Cerebellar cortex (tissue), 1 donor: ENCODE measurements at regions not wholly inside any gene's neighbourhood (a gene's known extent, or its start where the extent isn't known, plus 50 kb on each side); places are given as distances from the start of the nearest gene placed in this dataset.

Experiments used
- DNase-seq: peaks from one replicate; pipeline ENCODE4 v3.0.0-alpha.2; 2015; ENCODE audit warnings: low spot score

GRCh38 chr22:47446821-47447810, 684.7 kb downstream of the TBC1D22A start:
- no peak for DNase-seq

GRCh38 chr22:47446331-47446730, 683.9 kb downstream of the TBC1D22A start:
- no peak for DNase-seq

DNA sequence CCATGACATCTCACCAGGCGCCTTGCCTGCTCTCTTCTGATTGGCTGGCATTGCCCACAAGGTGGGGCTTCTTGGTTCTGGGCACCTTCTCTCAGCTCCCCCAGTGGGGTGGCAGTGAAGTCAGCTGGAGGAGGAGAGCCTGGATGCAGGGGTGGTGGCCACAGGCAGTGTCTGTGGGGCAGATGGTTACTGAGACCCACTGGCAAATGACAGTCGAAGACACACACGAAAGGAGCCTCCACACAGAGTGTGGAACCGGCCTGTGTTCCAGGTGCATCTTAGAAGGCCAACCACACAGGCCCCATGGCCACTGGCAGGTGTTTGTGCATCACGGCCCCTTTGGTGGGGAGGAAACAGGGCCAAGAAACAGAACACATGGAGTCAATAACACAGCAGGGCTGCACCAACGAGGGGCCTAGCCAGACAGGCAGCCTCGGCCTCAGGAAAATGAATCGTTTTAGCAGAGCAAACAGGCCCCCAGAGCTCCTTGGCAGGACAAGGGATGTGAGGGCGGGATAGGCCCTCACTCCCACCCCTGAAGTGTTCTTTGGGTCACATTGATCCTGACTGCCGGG, 683.4 kb downstream of the TBC1D22A start:
- no peak for DNase-seq

DNA sequence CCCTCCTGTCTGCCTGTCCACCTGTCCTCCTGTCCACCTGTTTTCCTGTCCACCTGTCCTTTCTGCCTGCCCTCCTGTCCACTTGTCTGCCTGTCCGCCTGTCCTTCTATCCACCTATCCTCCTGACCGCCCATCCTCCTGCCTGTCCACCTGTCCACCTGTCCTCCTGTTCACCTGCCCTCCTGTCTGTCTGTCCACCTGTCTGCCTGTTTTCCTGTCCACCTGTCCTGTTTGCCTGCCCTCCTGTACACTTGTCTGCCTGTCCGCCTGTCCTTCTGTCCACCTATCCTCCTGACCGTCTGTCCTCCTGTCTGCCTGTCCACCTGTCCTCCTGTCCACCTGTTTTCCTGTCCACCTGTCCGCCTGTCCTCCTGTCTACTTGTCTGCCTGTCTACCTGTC, 682.8 kb downstream of the TBC1D22A start:
- DNase-seq = no peak

- no peak for DNase-seq
Measured at GRCh38 chr22:47444746-47445065, 682.3 kb downstream of the TBC1D22A start.

DNA sequence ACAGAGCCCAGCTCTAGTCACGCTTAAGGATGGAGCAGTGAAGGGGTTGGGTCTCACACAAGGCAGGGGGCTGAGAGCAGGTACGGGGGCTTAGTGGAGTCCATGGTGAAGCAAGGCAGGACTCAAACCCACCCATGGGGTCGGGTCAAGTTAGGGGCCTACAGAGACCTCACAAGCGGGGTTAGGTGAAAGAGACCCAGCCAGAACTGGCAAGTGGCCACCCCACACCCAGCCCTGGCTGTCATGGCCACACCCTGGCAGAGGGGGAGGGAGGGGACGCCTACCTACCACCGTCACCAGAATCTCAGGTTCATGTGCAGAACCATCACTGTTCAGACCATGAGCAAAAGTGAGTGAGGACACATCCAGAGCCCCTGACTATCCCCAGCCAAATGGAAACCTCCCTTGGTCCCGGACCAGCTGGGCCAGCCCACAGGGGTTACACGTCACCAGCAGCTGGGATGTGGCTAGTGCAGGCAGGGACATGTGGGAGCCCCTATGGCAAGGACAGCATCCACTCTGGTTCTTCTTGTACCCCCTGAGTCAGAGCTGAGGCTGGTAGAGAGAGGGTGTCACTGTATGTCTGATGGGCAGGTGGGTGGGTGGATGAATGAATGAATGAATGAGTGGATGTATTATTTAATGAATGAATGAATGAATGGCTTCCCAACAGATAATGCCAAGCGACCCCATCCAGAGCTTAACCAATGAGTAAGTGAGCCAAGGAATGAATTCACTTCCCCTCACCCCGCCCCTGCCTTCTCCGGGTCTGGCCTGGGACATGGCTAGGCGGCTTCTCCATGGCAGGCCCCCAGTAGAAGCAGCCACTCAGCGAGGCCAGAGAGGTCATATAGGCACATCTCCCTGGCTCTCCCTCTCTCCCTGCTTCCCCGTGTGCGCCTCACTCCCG, 681.6 kb downstream of the TBC1D22A start:
- no peak for DNase-seq

- DNase-seq = no peak
Measured at GRCh38 chr22:47442821-47443220, 680.4 kb downstream of the TBC1D22A start.

DNA sequence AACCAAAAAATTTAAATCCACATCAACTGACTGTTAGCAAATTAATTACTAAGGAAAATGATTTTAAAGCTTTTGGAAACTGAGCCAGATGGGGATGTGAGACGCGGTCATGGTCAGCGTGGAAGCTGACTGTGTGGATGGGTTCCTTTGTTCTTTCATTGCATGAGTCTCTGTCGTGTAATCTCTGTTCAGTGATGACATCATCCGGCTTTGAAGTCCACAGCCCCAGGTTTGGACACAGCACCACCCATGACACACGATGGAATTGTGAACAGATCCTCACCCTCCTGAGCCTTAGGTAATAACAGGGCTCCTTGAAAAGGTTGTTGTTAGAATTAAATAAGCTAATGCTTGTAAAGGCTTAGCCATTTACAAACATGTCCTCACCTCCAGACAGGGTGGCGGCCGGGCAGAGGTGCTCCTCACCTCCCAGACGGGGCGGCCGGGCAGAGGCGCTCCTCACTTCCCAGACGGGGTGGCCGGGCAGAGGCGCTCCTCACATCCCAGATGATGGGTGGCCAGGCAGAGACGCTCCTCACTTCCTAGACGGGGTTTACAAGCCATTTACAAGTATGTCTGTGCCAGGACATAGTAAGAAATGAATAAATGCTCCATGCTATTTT, 677.3 kb downstream of the TBC1D22A start:
- no peak for DNase-seq

- DNase-seq = no peak
Measured at GRCh38 chr22:47437636-47438035, 675.2 kb downstream of the TBC1D22A start.

GRCh38 chr22:47437110-47437509, 674.7 kb downstream of the TBC1D22A start:
- DNase-seq = no peak

DNA sequence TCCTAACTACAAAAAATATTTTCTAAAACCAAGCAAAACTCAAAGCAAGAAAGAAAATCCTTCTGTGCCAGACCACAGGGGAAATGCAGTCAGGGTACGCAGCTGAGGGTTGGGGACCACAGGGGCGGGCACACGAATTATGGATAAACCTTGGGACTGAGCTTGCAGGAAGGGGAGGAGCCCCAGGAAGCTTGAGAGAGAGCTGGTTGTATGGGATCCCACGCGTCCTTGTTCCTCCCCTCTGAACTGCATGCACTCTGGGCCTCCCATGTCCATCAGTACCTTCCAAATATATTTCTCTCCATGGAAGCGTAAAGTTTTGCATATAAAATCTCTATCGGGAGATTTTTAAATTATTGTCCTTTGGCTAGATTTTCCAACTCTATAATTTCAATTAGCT, 673.4 kb downstream of the TBC1D22A start:
- DNase-seq = no peak

- DNase-seq = no peak
Measured at GRCh38 chr22:47435204-47435487, 672.7 kb downstream of the TBC1D22A start.

- DNase-seq = no peak
Measured at GRCh38 chr22:47434336-47435203, 672.1 kb downstream of the TBC1D22A start.

GRCh38 chr22:47433627-47434026, 671.2 kb downstream of the TBC1D22A start:
- no peak for DNase-seq

- DNase-seq = no peak
Measured at GRCh38 chr22:47432683-47433082, 670.2 kb downstream of the TBC1D22A start.

- DNase-seq = peak; percentile 6
Measured at GRCh38 chr22:47423861-47424820, 661.7 kb downstream of the TBC1D22A start.

DNA sequence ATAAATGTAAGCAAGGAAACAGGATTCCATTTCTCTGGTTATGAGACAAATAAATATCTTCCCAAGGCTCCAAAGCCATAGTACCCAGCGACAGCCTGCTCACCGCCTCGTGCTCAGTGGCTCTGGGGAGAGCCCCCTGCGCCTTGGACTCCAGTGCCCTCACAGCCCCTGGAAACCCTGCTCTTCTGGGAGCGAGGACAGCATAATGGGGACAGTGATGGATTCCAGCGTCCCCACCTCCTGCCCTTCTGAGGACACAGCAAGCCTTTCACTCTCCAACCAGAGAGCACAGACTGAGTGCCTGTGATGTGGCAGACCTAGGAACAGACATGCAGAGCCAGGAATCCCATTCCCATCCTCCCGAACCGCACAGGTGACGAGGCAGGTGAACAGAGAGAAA, 660.8 kb downstream of the TBC1D22A start:
- no peak for DNase-seq

GRCh38 chr22:47422736-47423135, 660.3 kb downstream of the TBC1D22A start:
- DNase-seq = no peak

DNA sequence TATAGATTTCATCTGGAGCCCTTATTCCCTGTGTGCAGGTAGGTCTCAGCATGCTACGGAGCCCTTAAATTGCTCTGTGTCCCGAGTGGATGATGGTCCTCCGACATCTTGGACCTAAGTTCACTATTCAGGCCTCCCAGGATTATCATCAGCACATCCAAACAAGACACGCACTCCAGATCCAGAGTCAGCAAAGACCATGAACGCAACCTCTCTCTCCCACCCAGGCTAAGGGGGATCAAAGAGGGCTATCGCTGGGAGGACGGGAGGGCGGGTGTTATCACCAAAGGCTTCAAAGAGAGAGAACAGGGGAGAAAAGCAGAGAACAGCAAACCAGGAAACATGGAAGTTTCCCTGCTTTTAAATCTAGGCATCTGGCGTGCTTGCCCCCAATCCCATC, 659.4 kb downstream of the TBC1D22A start:
- no peak for DNase-seq

GRCh38 chr22:47420211-47420610, 657.8 kb downstream of the TBC1D22A start:
- DNase-seq = no peak
